Mesenchymal stem cell (in vitro differentiated cells and primary cell): ENCODE measurements at regions not wholly inside any gene's neighbourhood (a gene's known extent, or its start where the extent isn't known, plus 50 kb on each side); places are given as distances from the start of the nearest gene placed in this dataset.

Experiments
- DNase-seq: peaks from one replicate; pipeline ENCODE4 v3.0.0-alpha.2; 2013
- H2AFZ ChIP-seq: one replicate; pipeline ENCODE4 v1.6.1; 2013; ENCODE audit warnings: low read depth, mild to moderate bottlenecking, control low read depth, inconsistent platforms, low read length, moderate library complexity
- H2AK5ac ChIP-seq: 2 replicates; pipeline ENCODE4 v1.6.1; 2013; ENCODE audit warnings: low read length, moderate library complexity, mild to moderate bottlenecking, inconsistent platforms; ENCODE audit not compliant: severe bottlenecking
- H2BK120ac ChIP-seq: one replicate; pipeline ENCODE4 v1.6.1; 2013; ENCODE audit warnings: low read depth, mild to moderate bottlenecking, inconsistent platforms, low read length, moderate library complexity
- H2BK12ac ChIP-seq, 2 experiments: one replicate each; pipeline ENCODE4 v1.6.1; 2013; ENCODE audit warnings: inconsistent platforms in 2 of 2, low read length in 2 of 2, mild to moderate bottlenecking in 2 of 2, moderate library complexity in 2 of 2, control low read depth in 1 of 2
- H2BK15ac ChIP-seq: one replicate; pipeline ENCODE4 v1.6.1; 2013; ENCODE audit warnings: mild to moderate bottlenecking, low read depth, inconsistent platforms; ENCODE audit not compliant: poor library complexity, severe bottlenecking
- H2BK5ac ChIP-seq: 2 replicates; pipeline ENCODE4 v1.6.1; 2013; ENCODE audit warnings: low read depth, mild to moderate bottlenecking, low read length, control low read depth, inconsistent platforms; ENCODE audit not compliant: poor library complexity, severe bottlenecking
- H3K14ac ChIP-seq, 2 experiments: one replicate each; pipeline ENCODE4 v1.6.1; 2013; ENCODE audit warnings: inconsistent platforms in 2 of 2, low read length in 2 of 2, control low read depth in 1 of 2, mild to moderate bottlenecking in 1 of 2, moderate library complexity in 1 of 2
- H3K18ac ChIP-seq, 2 experiments: one replicate each; pipeline ENCODE4 v1.6.1; 2013; ENCODE audit warnings: inconsistent platforms in 2 of 2, low read length in 2 of 2, control low read depth in 1 of 2, low read depth in 1 of 2, mild to moderate bottlenecking in 1 of 2
- H3K23ac ChIP-seq, 2 experiments: one replicate each; pipeline ENCODE4 v1.6.1; 2013; ENCODE audit warnings: inconsistent platforms in 2 of 2, low read length in 2 of 2, mild to moderate bottlenecking in 2 of 2, moderate library complexity in 2 of 2, control low read depth in 1 of 2
- H3K27ac ChIP-seq: 2 replicates; pipeline ENCODE4 v1.5.1; 2013; ENCODE audit warnings: mild to moderate bottlenecking, moderate library complexity, low read length, control low read depth, inconsistent platforms; ENCODE audit not compliant: poor library complexity, severe bottlenecking
- H3K27me3 ChIP-seq, 2 experiments: 2 replicates each; pipeline versions ENCODE4 v1.6.1 to v1.7.0; 2013; ENCODE audit warnings: low read length in 2 of 2, mild to moderate bottlenecking in 2 of 2, moderate library complexity in 2 of 2, control low read depth in 1 of 2, inconsistent platforms in 1 of 2; ENCODE audit not compliant: control insufficient read depth in 1 of 2, insufficient read depth in 1 of 2
- H3K36me3 ChIP-seq, 2 experiments: 2 replicates each; pipeline versions ENCODE4 v1.6.1 to v1.7.0; 2013; ENCODE audit warnings: low read length in 2 of 2, control low read depth in 1 of 2, inconsistent platforms in 1 of 2, low read depth in 1 of 2, mild to moderate bottlenecking in 1 of 2; ENCODE audit not compliant: insufficient read depth in 2 of 2, control insufficient read depth in 1 of 2
- H3K4ac ChIP-seq, 2 experiments: one replicate each; pipeline ENCODE4 v1.6.1; 2013; ENCODE audit warnings: inconsistent platforms in 2 of 2, low read length in 2 of 2, mild to moderate bottlenecking in 2 of 2, moderate library complexity in 2 of 2, control low read depth in 1 of 2, low read depth in 1 of 2
- H3K4me1 ChIP-seq: 2 replicates; pipeline ENCODE4 v1.6.1; 2013; ENCODE audit warnings: low read depth, low read length, control low read depth; ENCODE audit not compliant: control insufficient read depth, insufficient read depth
- H3K4me2 ChIP-seq: 2 replicates; pipeline ENCODE4 v1.6.1; 2013; ENCODE audit warnings: low read length, mild to moderate bottlenecking, inconsistent platforms; ENCODE audit not compliant: poor library complexity, severe bottlenecking
- H3K4me3 ChIP-seq, 2 experiments: 2 replicates each; pipeline versions ENCODE4 v1.5.1 to v1.7.0; 2013; ENCODE audit warnings: low read length in 2 of 2, mild to moderate bottlenecking in 2 of 2, control low read depth in 1 of 2, low read depth in 1 of 2; ENCODE audit not compliant: insufficient read depth in 1 of 2
- H3K79me1 ChIP-seq: replicated peaks from 2 replicates; pipeline ENCODE4 v1.6.1; 2013; ENCODE audit warnings: mild to moderate bottlenecking, control low read depth, low read length, inconsistent platforms; ENCODE audit not compliant: poor library complexity, severe bottlenecking
- H3K9ac ChIP-seq: 2 replicates; pipeline ENCODE4 v1.7.0; 2013; ENCODE audit warnings: mild to moderate bottlenecking, low read length, moderate library complexity
- H3K9me3 ChIP-seq: 2 replicates; pipeline ENCODE4 v1.7.0; 2013; ENCODE audit warnings: mild to moderate bottlenecking, low read length; ENCODE audit not compliant: control insufficient read depth
- H4K8ac ChIP-seq: one replicate; pipeline ENCODE4 v1.6.1; 2013; ENCODE audit warnings: inconsistent platforms, mild to moderate bottlenecking, low read length, moderate library complexity
- H4K91ac ChIP-seq: one replicate; pipeline ENCODE4 v1.6.1; 2013; ENCODE audit warnings: mild to moderate bottlenecking, low read length, inconsistent platforms
- WGBS: methylation state at CpG from one replicate; pipeline ENCODE4 v1.1.7; 2013; ENCODE audit warnings: mixed read lengths; 5-methylcytosine and 5-hydroxymethylcytosine counted together

GRCh38 chr6:76867182-76867581, 596.1 kb downstream of the HTR1B start:
- Histone ChIP-seq H3K27ac (no peak overlapping the region), H3K27me3 (no peaks in the 10 kb centered on the region), H3K18ac (no peak overlapping the region), H3K36me3 (no peaks in the 10 kb centered on the region), H4K91ac (no peak overlapping the region), H3K9ac (no peak overlapping the region), H3K79me1 (no peaks in the 10 kb centered on the region), H3K23ac (no peak overlapping the region), H2BK5ac (no peak overlapping the region), H2AK5ac (no peak overlapping the region), H2BK120ac (no peak overlapping the region), H3K4me2 (no peak overlapping the region), H3K9me3 (no peaks in the 10 kb centered on the region), H4K8ac (no peak overlapping the region), H3K4ac (no peak overlapping the region), H2AFZ (no peak overlapping the region), H2BK12ac (no peak overlapping the region), H3K4me1 (no peaks in the 10 kb centered on the region), H2BK15ac (no peak overlapping the region), H3K4me3 (no peak overlapping the region), H3K14ac (no peak overlapping the region)
- 63% methylated on average over 2 of the region's 3 CpGs for WGBS
- no peak for DNase-seq

- Histone ChIP-seq H2BK5ac (no peak overlapping the region), H2BK15ac (no peak overlapping the region), H3K4me2 (no peak overlapping the region), H3K9ac (no peak overlapping the region), H3K27me3 (no peaks in the 10 kb centered on the region), H3K4ac (no peak overlapping the region), H2AFZ (no peak overlapping the region), H3K23ac (no peak overlapping the region), H2BK12ac (no peak overlapping the region), H2AK5ac (no peak overlapping the region), H3K4me1 (no peaks in the 10 kb centered on the region), H3K36me3 (no peaks in the 10 kb centered on the region), H3K9me3 (no peaks in the 10 kb centered on the region), H4K8ac (no peak overlapping the region), H3K4me3 (no peak overlapping the region), H3K79me1 (no peaks in the 10 kb centered on the region), H4K91ac (no peak overlapping the region), H2BK120ac (no peak overlapping the region), H3K18ac (no peak overlapping the region), H3K27ac (no peak overlapping the region), H3K14ac (no peak overlapping the region)
- WGBS = 100% methylated on average over 2 of the region's 5 CpGs
- no peak for DNase-seq
Measured at GRCh38 chr6:76866091-76866915, 597.0 kb downstream of the HTR1B start.

- no peak overlapping the region for H3K9ac ChIP-seq
- no peak overlapping the region for H2BK120ac ChIP-seq
- no peak overlapping the region for H3K4me3 ChIP-seq
- H3K79me1 ChIP-seq = no peaks in the 10 kb centered on the region
- H2BK12ac ChIP-seq = no peak overlapping the region
- no peaks in the 10 kb centered on the region for H3K9me3 ChIP-seq
- no peak overlapping the region for H4K91ac ChIP-seq
- H2BK15ac ChIP-seq = no peak overlapping the region
- no peak overlapping the region for H2AFZ ChIP-seq
- no peak overlapping the region for H2AK5ac ChIP-seq
- H3K4ac ChIP-seq = no peak overlapping the region
- no CpG with 5 or more reads among the region's 1 CpG for WGBS
- H2BK5ac ChIP-seq = no peak overlapping the region
- no peak overlapping the region for H3K14ac ChIP-seq
- H3K18ac ChIP-seq = no peak overlapping the region
- no peak overlapping the region for H3K27ac ChIP-seq
- no peak overlapping the region for H3K23ac ChIP-seq
- no peak overlapping the region for H3K4me2 ChIP-seq
- H3K4me1 ChIP-seq = no peaks in the 10 kb centered on the region
- H3K36me3 ChIP-seq = no peaks in the 10 kb centered on the region
- no peaks in the 10 kb centered on the region for H3K27me3 ChIP-seq
- H4K8ac ChIP-seq = no peak overlapping the region
- DNase-seq = no peak
Measured at GRCh38 chr6:76862936-76863335, 600.4 kb downstream of the HTR1B start.

- Histone ChIP-seq H3K18ac (no peak overlapping the region), H2BK15ac (no peak overlapping the region), H3K4ac (no peak overlapping the region), H2BK5ac (no peak overlapping the region), H3K23ac (no peak overlapping the region), H2AK5ac (no peak overlapping the region), H3K27ac (no peak overlapping the region), H2AFZ (no peak overlapping the region), H3K4me1 (no peaks in the 10 kb centered on the region), H3K9ac (no peak overlapping the region), H2BK12ac (no peak overlapping the region), H3K14ac (no peak overlapping the region), H3K27me3 (no peaks in the 10 kb centered on the region), H3K4me2 (no peak overlapping the region), H4K8ac (no peak overlapping the region), H3K4me3 (no peak overlapping the region), H2BK120ac (no peak overlapping the region), H3K9me3 (no peaks in the 10 kb centered on the region), H3K36me3 (no peaks in the 10 kb centered on the region), H4K91ac (no peak overlapping the region), H3K79me1 (no peaks in the 10 kb centered on the region)
- 51% methylated on average over 2 of the region's 2 CpGs for WGBS
- DNase-seq = peak; percentile 12
Measured at GRCh38 chr6:76861403-76861802, 601.9 kb downstream of the HTR1B start.
